ENCODE measurements at regions not wholly inside any gene's neighbourhood (a gene's known extent, or its start where the extent isn't known, plus 50 kb on each side); places are given as distances from the start of the nearest gene placed in this dataset.

GRCh38 chr2:216289470-216289869 is 82.8 kb downstream of the MARCHF4 start:
- TF ChIP-seq CTCF (conservative IDR thresholded peaks at IDR 0.05 in 1 of 2, IDR thresholded peaks at IDR 0.05 in 1 of 2; ENCODE audit: extremely low read depth in 1 of 2, insufficient read depth in 1 of 2, low read depth in 1 of 2, low read length in 2 of 2) (no peak), EZH2 (IDR thresholded peaks at IDR 0.05; ENCODE audit: borderline replicate concordance, low read length) (no peak)

Measured in mammary epithelial cell (primary cell).